Hematopoietic multipotent progenitor cell treated with erythropoietin and hydrocortisone succinate and interleukin-3 and kit ligand, for 6 days (in vitro differentiated cells): ENCODE measurements at regions not wholly inside any gene's neighbourhood (a gene's known extent, or its start where the extent isn't known, plus 50 kb on each side); places are given as distances from the start of the nearest gene placed in this dataset.
"Not testable (repeated sequence)": the region's sequence is repeated elsewhere in the genome, so short reads cannot be mapped to it uniquely, and the experiment has no call there.

ENCODE experiments used
- DNase-seq: peaks from one replicate; pipeline ENCODE4 v3.0.0-alpha.2; 2015

DNA sequence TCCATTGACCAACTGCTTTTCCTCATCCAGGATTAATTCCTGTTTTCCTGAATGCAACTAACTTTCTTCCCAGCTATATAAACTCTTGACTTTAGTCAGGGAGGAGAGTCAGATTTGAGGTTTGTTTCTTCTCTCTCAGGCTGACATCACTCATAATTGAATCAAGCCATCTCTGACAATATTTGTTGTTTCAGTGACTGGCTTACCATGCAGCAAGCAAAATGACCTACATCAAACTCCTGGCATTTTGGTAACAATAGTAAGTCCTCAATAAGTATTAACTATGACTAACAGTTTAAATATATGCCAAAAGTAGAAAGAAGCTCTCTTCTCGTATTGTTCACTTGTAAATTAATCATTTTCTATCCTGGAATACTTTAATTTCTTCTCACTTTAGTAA, 625.7 kb upstream of the KCND2 start:
- no peak for DNase-seq

GRCh38 chr7:119648752-119649151, 624.2 kb upstream of the KCND2 start:
- not testable (repeated sequence) for DNase-seq

GRCh38 chr7:119660080-119660479, 612.9 kb upstream of the KCND2 start:
- DNase-seq, result no peak

DNA sequence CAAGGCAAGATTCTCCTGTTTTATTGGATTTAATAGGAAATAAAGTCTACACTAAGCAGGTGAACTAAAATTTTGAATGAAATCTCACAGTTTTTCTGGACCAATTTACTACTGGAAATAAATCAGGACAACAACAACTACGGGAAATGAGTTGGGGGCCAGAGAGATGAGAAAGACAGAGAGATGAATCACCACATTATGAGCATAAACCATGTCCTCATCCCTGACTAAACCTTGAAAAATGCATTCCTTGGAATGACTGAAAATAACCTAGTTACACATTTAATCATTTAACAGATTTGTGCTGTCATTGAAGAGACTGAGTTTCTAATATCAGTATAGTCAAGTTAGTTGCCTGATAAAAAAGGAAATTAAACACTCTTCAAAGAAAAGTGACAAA, 608.4 kb upstream of the KCND2 start:
- no peak for DNase-seq

- no peak for DNase-seq
Observed at GRCh38 chr7:119665796-119666195, 607.2 kb upstream of the KCND2 start.

GRCh38 chr7:119681336-119681735, 591.6 kb upstream of the KCND2 start:
- DNase-seq, result no peak

GRCh38 chr7:119684763-119685162, 588.2 kb upstream of the KCND2 start:
- no peak for DNase-seq

DNA sequence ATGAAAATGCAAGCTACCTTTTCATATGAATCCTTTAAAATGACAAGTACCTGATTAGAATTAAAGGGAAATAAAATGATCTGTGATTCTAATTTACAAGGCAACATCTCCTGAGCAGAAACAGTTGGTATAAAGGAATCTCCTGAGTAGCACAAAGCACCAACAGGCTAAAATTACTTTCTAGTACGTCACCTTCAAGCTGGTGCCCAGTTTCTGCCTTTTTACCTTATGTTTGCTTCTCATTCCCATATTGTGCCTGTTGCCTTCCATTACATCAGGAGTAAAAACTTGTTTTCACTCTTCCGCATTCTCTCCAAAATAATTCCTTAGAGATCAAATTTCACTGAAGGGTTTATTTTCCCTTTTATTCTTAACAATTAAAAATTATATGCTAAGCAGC, 587.1 kb upstream of the KCND2 start:
- no peak for DNase-seq

DNA sequence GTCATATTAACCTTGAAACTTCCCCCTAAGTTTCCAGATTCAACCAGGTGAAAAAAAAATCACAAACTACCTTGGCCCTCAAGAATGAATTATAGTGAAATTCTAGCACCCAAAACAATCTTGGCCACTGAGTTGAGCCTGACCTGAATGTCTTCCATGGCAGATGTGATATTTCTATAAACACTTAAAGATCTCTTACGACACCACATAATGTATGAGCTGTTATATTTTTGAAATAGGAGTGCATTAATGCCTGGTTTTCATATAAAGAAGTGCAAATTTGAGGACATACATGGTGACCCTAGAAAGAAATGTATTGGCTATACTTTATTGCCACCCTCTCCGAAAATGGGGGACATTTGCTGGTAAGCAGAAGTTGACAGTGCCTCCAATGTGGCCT, 584.1 kb upstream of the KCND2 start:
- no peak for DNase-seq

- DNase-seq, result no peak
Observed at GRCh38 chr7:119692541-119692940, 580.4 kb upstream of the KCND2 start.

DNA sequence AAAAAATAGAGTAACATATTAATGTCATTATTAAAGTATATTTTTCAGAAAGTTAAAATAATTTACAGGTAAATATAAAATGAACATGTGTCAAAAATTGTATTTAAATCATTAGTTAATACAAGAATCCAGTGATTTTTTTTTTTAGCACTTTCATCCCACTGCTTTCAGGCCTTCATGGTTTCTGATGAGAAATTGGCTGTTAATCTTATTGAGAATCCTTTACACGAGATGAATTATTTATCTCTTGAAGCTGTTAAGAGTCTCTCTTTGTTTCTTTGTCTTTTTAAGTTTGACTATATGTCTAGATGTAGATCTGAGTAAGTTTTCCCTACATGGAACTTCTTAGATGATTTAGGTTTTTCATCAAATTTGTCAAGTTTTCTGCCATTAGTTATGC, 578.5 kb upstream of the KCND2 start:
- no peak for DNase-seq

DNA sequence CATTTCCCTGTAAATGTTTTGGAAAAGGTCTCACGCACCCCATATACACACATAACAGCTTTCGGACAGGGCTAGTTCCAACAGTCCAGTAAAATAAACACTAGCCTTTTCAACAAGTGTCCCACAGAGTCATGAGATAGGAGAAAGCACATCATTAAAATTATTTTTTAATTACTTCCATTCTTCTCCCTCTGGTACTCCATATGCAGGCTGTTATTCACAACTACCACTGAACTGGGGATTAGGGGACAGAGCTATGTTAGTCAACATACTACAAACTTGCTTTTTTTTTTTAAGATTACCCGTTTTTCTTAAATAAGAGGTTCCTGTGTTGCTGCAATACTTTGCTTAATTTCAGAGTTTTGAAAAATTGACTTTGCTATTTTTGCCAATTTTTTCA, 576.6 kb upstream of the KCND2 start:
- no peak for DNase-seq

GRCh38 chr7:119703895-119704294, 569.1 kb upstream of the KCND2 start:
- no peak for DNase-seq

GRCh38 chr7:119706608-119707007, 566.4 kb upstream of the KCND2 start:
- DNase-seq, result no peak

GRCh38 chr7:119708891-119709290, 564.1 kb upstream of the KCND2 start:
- DNase-seq, result no peak

- no peak for DNase-seq
Observed at GRCh38 chr7:119711104-119711503, 561.9 kb upstream of the KCND2 start.

GRCh38 chr7:119712886-119713462, 560.0 kb upstream of the KCND2 start:
- no peak for DNase-seq

DNA sequence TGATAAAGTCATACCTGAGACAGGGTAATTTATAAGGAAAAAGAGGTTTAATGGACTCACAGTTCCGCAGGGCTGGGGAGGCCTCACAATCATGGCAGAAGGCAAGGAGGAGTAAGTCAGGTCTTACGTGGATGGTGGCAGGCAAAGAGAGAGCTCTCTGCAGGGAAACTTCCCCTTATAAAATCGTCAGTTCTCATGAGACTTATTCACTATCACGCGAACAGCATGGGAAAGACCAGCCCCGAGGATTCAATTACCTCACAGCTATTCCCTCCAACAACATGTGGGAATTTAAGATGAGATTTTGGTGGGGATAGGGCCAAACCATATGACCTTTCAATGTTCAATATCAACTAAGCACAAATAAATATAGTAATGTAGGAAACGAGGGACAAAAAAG, 559.4 kb upstream of the KCND2 start:
- no peak for DNase-seq

DNA sequence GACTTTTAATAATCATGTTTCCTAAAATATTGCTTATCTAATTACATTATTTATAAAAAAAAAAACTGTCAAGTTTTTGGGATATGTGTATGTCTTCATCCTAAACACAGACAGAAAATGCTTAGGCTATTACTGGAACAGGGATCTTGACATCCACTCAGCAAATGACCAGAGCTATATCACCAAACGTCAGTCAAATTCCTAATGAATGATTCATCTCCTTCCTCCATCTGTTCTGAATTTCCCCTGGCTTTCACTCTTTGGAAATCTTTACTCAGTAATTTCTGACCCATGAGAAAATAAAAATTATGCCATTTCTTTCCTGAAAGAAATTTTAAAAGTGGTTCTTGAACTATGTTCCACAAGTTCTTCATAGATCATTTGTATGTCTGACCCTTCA, 552.4 kb upstream of the KCND2 start:
- no peak for DNase-seq

DNA sequence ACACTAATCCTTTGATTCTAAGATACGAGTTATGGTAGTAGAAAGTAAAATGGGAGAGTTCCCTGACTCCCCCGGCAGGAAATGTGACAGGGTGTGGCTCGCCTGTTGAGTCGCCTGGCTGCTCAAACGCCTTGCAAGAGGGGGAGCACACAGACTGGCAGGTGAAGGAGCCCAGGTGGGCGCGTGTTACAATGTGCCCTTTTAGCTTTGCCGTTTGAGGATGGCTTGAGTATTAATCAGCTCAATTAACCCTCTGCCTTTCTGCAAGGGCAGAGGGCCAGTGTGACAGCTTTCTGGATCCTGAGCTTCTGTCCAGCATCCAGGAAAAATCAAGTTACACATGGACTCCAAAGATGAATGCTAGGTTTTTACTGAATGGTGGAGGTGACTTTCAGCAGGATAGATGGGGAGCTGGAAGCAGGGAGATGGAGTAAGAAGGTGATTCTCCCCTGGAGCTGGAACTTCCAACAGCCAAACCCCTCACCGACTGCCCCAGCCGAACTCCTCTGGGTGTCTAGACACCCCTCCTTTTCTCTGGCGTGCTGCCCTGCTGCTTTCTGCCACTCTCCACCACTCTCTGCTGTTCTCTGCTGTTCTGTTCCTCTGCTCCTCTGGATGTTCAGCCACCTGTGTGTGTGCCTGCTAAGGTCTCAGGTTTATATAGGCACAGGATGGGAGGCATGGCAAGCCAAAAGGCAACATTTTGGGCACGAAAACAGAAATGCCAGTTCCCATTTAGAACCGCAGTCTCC, 548.8 kb upstream of the KCND2 start:
- DNase-seq, result no peak

DNA sequence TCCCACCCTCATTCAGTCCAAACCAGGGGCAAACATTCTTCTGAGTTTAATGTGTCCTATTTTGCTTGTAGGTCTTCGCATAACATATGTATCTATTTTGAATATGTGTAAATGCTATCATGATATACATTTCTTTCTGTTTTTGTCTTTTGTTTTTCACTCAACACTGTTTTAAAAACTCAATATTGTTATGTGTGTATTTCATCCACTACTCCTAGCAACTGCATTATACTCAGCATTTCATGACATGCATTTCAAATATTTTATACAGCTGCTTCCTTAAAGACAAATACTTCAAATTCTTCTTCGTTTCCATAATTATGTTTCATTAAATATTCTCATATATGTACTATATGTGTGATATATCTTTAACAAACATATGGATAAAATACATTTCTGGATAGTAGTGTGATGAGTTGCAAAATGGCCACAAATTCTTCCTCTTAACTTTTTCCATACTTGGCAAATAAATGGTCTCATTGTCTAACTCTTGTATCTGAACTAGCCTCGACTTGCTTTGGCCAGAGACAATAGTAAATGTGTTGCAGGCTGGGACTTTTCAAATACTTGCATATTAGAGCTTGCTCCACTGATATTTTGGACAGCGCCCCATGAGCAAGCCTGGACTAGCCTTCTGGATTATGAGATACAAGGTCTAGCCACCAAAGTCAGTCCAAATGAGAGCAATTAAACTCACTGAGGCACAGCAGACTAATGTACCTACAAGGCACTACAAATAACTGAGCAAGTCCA, 539.7 kb upstream of the KCND2 start:
- DNase-seq, result no peak

GRCh38 chr7:119737390-119737789, 535.6 kb upstream of the KCND2 start:
- no peak for DNase-seq

DNA sequence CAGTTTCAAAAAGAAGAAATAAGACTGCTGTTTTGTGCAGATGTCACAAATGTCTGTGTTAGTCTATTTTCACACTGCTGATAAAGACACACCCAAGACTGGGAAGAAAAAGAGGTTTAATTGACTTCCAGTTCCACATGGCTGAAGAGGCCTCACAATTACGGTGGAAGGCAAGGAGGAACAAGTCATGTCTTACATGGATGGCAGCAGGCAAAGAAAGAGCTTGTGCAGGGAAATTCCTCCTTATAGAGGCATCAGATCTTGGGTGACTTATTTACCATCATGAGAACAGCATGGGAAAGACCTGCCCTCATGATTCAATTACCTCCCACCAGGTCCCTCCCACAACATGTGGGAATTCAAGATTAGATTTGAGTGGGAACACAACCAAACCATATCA, 527.7 kb upstream of the KCND2 start:
- not testable (repeated sequence) for DNase-seq

DNA sequence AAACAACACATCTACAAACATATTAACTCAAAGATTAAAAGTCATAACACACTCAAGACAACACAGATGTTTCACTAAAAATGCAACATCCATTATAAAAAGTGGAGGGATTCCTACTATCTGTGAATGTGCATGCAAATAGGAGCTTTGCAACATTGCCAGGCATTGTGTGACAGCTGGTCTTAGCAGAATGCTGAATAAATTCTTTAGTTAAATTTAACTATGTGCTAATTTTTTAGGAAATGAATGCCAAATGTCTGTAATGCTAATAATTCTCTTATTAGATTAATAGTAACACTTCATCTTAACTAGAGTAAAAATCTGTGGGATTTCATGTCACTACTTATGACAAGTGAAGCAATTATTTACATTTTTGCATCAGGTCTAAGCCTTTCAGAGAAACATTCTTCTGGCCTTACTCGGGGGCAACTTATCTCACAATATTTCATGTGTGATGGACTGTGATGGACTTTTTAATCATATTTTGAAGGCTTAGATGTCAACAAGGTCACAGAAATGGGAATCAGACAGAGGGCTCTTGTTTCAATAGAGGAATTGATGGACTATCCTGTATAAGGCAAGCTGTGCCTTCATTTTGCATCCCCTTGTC, 524.6 kb upstream of the KCND2 start:
- no peak for DNase-seq
